T-helper 2 cell treated with Interferon-gamma antibody and Interleukin-4, amounts not matched to agents 100 ng/mL and 5 ng/mL, for 36 hours (primary cell): ENCODE measurements at regions not wholly inside any gene's neighbourhood (a gene's known extent, or its start where the extent isn't known, plus 50 kb on each side); places are given as distances from the start of the nearest gene placed in this dataset.

Source experiments
- intact Hi-C: fragments of 100-400 bp; cut with micrococcal nuclease; formaldehyde crosslinking; loops from one replicate; pipeline ENCODE4 v1.15.1; 2023

- intact Hi-C loops: loop anchor here (5.0 kb wide), 1 partner anchor 57 kb away; the partner anchor contains the start of gene ASNS
These were observed 56.6 kb upstream of the ASNS start for GRCh38 chr7:97928844-97929243.

GRCh38 chr7:97927790-97928748 is 55.9 kb upstream of the ASNS start:
- intact Hi-C loops: loop anchor here (5.0 kb wide), 1 partner anchor 56 kb away; the partner anchor contains the start of gene ASNS
